ENCODE measurements at regions not wholly inside any gene's neighbourhood (a gene's known extent, or its start where the extent isn't known, plus 50 kb on each side); places are given as distances from the start of the nearest gene placed in this dataset.

- TF ChIP-seq CTCF (IDR thresholded peaks at IDR 0.05; ENCODE audit: low read depth, low read length): no peak
- H3K4me3 ChIP-seq (ENCODE audit: low read depth, low read length): no peak overlapping the region
Observed at GRCh38 chr2:19810148-19810547, 91.6 kb downstream of the TTC32 start.

GRCh38 chr2:19809206-19809605, 92.6 kb downstream of the TTC32 start:
- no peak for TF ChIP-seq CTCF (IDR thresholded peaks at IDR 0.05; ENCODE audit: low read depth, low read length)
- H3K4me3 ChIP-seq (ENCODE audit: low read depth, low read length): no peak overlapping the region

- TF ChIP-seq CTCF (IDR thresholded peaks at IDR 0.05; ENCODE audit: low read depth, low read length): no peak
- H3K4me3 ChIP-seq (ENCODE audit: low read depth, low read length): no peak overlapping the region
Observed at GRCh38 chr2:19807866-19808265, 93.9 kb downstream of the TTC32 start.

GRCh38 chr2:19807346-19807745, 94.4 kb downstream of the TTC32 start:
- TF ChIP-seq CTCF (IDR thresholded peaks at IDR 0.05; ENCODE audit: low read depth, low read length): no peak
- no peak overlapping the region for H3K4me3 ChIP-seq (ENCODE audit: low read depth, low read length)

- no peak overlapping the region for H3K4me3 ChIP-seq (ENCODE audit: low read depth, low read length)
- no peak for TF ChIP-seq CTCF (IDR thresholded peaks at IDR 0.05; ENCODE audit: low read depth, low read length)
Observed at GRCh38 chr2:19806591-19806990, 95.2 kb downstream of the TTC32 start.

GRCh38 chr2:19806131-19806530, 95.7 kb downstream of the TTC32 start:
- H3K4me3 ChIP-seq (ENCODE audit: low read depth, low read length): no peak overlapping the region
- no peak for TF ChIP-seq CTCF (IDR thresholded peaks at IDR 0.05; ENCODE audit: low read depth, low read length)

GRCh38 chr2:19805266-19805665, 96.5 kb downstream of the TTC32 start:
- no peak for TF ChIP-seq CTCF (IDR thresholded peaks at IDR 0.05; ENCODE audit: low read depth, low read length)
- H3K4me3 ChIP-seq (ENCODE audit: low read depth, low read length): no peak overlapping the region

Data from WI38 (cell line).